Limb (tissue), 2 donors: ENCODE measurements at regions not wholly inside any gene's neighbourhood (a gene's known extent, or its start where the extent isn't known, plus 50 kb on each side); places are given as distances from the start of the nearest gene placed in this dataset.

ENCODE experiments used
- DNase-seq, 2 donors: peaks; one replicate each; pipeline ENCODE4 v3.0.0-alpha.2; 2016; ENCODE audit errors: extremely low spot score in 2 of 2

DNA sequence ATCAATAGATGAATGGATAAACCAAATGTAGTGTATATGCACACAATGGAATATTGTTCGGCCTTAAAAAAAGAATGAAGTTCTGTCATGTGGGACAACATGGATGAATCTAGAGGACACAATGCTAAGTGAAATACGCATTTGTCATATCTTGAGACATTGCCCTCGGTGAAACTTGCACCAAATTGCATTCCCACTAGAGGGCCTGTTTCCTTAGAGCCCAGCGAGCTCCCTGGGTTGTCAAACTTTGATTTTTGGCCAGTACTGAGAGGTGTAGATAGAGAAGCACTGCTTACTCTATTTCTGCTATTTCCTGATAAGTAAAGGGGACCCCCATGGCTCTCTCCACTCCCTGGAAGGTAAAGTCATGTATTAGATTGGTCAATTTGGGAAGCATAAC lies 157.1 kb downstream of the GPAM start:
- DNase-seq: no peak

DNA sequence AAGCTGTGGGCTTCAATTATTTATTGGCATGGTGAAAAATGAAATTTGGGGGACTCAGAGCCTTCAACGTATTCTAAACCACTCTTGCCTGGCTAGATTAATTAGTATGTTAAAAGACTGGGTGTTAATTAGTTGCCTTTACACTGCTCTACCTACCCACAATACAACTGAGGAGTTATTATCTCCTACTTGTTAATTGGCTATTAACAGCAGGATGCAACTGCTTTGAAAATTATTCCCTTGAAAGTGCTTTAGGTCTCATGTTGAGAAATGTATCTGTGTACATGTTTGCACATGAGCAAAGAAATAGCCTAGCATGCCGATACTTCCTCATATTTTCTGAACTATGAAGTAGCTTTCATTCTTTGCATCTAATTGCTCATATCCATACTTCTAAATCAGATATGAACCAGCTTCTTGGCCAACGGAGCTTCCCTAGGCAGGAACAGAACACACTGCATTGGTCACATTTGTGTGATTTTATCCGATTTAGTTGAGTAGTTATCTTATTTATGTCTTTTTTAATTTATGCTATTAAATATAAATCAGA lies 155.8 kb downstream of the GPAM start:
- no peak for DNase-seq

DNA sequence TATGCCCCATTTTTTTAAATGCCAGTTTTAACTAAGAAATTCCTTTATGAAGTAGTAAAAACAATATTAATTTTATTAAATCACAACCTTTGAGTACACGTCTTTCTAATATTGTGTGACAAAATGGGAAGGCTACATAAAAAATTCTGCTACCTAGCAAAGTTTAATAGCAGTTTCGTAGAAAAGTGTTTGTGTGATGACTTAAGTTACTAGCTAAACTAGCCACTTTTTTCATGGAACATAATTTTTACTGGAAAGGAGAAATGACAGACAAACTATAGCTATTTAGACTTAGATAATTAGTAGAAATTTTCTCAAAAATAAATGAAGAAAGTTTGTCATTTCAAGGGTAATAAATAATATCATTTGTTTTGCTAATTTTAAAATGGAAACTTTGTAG lies 153.1 kb downstream of the GPAM start:
- DNase-seq: no peak

DNA sequence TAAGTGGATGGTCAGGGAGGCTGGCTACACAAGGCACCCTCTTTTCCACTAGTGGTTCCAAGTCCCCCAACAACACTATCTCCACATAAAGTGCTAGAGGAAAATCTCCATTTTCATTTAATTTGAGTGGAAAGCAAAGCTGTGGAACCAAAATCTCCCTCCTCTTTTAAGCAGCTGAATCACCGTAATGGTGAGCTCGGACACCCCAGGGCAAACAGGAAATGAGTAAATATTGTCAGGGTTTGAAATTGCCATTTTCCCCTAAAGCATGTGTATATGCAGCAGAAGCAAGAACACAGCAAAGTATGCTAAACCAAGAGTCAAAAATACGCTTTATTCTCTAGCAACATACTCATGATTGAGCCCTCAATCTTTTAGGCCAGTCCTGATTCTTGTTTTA lies 143.7 kb downstream of the GPAM start:
- no peak for DNase-seq

DNA sequence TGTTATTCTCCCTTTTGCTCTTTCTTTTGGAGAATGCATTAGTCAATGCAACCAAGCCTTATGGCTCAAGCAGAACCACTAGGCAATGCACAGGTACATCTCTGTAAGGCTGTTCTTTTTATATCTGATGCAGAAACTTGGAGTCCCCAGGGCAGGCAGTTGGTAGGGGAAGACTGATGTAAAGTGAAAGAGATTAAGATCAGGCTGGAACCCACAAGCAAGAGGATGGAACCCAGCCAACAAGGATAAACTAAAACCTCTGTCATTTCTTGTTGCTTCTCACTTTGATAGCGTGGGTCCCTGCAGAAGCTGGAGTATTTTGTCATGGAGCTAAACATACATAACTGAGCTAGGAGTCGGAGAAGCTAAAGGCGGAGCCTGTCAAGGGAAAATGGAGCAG lies 142.9 kb downstream of the GPAM start:
- DNase-seq: no peak

DNA sequence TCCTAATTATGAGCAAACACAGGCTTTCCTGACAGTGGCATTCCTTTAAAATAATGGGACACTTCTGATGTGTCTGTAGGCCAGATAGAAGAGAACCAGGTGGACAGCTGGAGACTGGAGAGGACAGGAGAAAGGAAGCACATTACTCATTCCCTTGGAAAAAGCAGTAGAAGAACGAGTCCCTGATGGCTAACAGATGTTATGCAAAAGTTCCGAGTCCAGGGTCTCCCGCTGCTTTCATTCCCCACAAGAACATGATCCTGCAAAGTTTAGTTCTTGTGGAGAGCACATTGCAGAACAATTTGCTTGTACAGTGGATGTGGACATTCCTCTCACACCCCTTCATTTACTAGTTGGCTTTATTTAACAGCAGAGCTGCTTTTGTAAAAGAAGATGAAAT lies 137.6 kb downstream of the GPAM start:
- DNase-seq: peak in 1 of 2 donors; percentile 42

DNA sequence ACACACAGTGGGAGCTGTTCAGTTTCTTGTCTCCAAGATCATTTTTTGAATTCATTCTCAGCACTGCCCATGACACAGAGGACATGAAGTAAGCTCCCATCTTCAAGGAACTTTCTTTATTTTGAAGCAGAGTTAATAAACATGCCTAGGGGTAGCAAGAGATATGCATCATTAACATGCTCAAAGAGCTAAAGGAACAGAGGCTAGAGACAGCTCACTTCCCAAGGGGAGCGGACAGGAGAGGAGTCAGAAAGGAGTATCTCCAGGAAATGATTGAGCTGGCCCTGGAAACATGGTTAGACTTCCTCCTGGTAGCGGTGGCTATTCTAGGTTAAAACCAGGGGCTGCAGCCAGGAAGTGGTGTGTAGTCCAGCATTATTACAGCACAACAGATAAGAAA lies 135.9 kb downstream of the GPAM start:
- DNase-seq: no peak

DNA sequence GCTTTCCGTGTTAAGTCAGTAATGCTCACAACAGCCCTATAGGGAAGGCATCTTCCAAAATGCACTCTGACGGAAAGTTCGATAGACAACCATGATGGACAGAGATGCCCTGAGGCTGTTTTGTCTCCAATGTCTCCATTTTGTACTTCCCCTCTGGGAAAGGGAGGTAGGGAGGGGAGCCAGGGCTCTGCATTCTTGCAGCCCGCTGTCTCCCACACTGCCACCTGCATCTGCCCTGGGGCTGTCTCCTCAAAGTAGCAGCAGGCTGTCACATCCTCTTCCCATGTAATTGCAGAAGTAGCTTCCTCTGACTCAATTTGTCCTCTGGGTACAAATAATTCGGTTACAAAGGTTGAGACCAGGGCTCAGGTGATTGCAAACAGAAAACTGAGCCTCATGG lies 131.4 kb downstream of the GPAM start:
- DNase-seq: no peak

DNA sequence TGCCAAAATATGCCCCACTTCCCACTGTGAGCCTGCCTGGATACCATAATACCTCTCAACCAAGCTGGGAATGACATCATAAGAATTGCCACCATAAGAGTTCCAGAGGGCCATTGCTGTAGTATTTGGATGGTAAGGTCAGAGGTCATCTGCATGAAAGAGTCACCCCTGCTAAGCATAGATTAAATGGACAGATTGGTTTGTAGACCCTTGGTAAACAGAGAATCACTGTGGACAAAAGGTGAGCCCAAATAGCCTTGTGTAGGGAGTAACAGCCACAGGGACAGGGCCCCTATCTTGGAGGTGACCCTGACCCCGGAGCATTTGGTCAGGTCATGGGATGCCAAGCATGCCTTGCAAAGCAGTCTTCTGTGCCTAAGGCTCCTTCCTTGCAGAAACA lies 129.7 kb downstream of the GPAM start:
- no peak for DNase-seq

DNA sequence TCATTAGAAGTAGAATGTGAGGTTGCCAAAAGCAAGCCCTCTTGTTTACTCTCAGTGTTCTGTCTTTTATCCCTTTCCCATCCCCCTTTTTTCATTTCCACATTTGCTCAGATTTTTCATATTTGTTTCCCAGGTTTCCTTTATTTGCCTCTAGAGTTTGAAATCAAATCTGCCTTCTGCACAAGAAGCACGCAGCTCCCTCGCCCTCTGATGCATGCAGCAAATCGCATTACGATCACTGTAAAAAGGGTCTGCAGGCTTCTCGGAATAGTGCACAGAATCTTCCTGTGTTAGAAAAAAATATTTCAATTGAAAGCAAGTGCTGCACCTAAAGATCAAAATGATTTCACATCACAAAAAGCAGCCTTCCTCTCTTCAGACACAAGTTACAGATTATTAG lies 129.0 kb downstream of the GPAM start:
- DNase-seq: no peak

DNA sequence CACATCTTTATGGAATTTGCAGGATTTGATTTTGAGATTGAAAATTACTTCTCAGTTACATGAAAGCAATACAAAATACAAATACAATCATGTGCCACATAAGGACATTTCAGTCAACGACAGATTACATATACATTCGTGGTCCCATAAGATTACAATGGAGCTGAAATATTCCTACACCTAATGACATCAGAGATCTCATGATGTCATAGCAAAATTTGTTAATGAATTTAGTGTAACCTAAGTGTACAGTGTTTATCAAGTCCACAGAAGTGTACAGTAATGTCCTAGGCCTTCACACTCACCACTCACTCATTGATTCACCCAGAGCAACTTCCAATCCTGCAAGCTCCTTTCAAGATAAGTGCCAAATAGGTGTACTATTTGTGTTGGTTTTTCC lies 126.5 kb downstream of the GPAM start:
- DNase-seq: no peak

DNA sequence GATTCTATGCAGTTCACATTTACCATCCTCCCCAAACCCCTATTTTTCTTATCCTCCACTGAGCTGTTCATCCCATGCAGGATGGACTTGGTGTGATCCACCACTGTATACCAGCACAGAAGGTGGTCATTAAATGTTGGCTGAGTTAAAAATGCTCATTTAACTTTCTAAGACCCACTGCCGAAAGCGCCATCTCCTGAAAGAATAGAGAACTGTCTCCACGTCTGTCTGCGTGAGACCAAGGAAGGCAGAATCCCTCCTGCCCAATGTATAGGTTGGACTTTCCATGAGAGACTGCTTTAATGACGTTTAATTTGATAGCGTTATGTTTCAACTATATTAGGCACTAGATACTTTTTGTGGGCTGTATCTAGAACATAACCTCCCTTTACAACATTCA lies 124.3 kb downstream of the GPAM start:
- no peak for DNase-seq

DNA sequence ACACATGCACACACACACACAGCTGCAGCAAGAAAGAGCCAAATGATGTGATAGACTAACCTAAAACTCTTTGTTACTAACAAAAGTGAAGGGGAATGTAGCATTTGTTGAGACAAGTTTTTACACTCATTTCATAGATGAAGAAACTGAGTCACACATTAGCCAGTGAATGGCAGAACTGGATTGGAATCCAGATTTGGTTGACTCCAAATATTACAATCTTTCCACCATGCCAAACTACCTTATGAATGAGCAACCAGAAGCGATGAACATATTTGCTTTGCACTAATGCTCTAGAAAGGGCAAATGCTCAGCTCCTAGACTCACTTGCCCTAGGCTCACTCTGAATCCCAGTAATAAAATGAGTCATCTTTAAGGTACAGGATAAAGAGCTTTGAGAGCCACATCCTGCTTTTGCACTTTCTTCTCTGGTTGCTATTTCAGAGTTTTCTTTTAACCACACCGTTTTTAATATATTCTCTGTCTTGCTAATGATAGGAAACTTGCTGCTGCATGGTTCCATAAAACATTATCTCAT lies 111.9 kb downstream of the GPAM start:
- DNase-seq: no peak

DNA sequence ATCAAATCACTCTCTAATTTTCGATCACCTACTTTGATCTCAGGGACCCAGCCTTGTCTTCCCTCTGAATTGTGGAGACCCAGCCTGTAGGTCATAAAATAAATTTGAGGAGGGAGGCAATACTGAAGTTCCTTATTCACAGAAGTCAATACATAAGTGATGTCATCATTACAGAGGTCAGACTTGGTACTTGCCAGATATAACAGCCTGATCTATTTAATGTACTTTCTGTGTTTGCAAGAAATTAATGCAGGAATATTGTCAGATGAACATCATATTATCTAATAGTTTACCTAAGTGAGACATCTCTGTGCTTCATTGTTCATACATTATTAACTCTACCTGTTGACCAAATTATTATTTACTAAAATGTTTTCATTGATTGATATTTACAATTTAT lies 105.6 kb downstream of the GPAM start:
- no peak for DNase-seq

DNA sequence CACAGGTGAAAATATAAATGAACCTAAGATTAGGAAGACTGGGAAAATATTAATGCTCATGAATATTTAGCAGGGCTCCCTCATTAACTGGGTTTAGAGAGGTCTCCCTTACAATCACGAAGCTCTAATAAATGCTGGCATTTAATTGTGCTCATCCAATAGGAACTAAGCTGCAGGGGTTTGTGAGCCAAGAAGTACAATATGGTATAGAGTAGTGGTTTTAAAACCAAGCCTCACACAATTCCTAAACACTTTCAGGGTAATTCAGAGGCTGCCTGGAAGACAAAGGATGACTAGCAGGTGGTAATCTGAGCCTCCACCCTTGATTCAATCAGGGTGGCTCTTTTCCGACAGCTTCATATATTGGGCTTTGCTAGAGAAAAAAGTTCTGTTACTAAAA lies 103.3 kb downstream of the GPAM start:
- no peak for DNase-seq

DNA sequence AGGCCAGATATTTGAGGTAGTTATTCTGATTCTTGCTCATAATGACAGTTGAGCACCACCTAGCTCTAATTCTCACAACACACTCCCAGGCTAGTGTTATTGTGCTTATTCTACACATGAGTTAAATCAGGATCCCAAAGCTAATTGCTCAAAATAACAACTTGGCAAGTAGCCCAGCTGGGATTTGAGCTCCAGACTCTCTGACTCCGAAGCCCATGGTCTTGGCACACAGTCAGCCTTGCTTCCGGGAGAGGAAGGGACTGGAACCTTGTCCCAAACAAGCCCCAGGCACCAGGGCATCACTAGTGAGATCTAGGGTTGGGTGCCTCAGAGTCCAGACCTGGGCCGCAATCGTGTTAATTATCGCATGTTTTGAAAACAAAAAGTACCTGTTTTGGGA lies 101.4 kb downstream of the GPAM start:
- DNase-seq: peak; percentile 8 to 36

DNA sequence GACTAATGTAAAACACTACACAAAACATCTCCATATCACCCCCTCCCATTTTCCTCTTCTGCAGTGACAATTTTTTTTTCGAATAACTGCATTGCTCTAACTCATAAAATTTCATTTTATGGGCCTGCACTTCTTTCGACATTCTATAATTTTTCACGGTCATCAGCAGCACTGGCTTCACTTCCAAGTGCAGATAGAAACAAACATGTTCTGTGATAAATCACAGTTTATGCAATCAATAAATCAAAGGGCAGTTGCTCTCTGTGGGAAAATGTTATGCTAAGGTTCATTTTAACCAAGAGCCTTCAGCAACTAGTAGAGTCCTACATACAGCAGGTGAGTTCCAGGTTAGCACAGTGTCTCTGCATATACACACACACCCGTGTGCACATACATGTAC lies 100.1 kb downstream of the GPAM start:
- DNase-seq: no peak

DNA sequence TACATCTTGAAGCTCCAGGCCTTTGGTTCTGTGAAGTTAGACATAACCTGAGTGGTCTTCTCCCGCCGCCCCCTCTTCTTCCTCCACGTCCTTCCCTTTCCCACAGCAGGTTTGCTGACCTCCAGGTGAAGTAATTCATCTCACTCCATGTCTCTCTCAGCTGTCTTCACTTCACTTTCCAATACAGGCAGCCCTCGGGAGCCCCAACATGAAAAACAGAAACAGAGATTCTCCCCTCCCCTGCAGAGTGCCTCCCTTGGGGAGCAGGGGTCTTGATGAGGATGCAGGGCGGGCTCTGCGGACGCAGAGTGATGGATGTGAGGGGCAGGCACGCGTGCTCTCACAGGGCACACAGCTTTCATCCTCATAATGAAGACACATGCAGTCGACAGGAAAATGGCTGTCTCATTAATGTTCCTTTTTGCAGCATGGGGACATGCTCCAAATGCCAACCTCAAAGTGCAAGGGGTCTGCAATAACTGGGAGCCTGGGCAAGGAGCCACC lies 95.6 kb downstream of the GPAM start:
- DNase-seq: no peak

DNA sequence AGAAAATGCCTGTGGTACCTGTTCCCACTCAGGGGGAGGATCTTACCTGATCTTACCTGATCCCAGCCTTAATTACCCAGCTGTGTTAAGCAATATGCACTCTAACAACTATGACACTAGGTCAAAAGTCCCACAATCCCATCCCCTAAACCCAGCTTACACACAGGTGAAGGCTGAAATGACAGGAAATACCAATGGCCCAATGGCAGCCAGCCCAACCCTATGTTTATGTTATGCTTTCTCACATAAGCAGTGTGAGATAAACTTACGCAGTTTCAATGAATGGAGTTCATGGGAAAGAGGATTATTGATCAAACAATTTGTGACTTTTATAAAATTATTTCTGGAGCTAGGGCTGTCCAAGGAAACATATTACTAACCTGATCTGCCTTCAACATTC lies 91.9 kb downstream of the GPAM start:
- no peak for DNase-seq

DNA sequence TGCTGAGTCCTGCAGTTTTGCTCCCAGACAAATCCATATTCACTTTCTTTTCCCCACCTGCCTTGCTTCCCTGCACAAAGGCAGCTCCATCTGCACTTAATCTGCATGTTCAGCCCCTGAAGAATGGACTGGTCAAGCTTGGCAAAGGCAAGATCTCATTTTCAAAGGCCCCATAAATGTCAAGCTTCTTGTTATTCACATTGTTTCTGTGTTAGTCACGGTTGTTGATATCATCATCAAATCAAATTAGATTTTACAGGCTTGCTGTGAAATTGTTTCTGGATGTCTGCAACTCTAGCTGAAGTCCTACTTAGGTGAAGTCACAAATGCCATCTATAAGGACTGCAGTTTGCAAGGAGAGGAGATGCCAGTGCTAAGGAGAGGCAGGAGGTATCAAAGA lies 91.0 kb downstream of the GPAM start:
- no peak for DNase-seq

DNA sequence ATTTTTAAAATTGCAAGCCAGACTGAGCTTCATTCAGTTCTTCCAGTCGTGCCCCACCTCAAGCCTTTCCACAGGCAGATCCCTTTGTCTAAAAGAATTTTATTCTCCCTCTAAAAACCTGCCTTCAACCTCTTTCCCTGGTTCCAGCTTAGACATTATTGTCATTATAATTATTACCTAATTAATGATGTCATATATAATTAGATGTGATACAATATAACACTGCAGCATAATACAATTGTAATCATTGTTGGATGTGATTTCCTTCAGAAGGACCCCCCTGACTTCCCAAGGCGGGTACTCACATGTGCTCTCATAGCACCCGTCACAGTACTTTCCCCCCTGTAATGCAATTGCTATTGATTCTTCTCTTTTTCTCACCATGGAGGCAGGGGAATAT lies 88.6 kb downstream of the GPAM start:
- DNase-seq: no peak

DNA sequence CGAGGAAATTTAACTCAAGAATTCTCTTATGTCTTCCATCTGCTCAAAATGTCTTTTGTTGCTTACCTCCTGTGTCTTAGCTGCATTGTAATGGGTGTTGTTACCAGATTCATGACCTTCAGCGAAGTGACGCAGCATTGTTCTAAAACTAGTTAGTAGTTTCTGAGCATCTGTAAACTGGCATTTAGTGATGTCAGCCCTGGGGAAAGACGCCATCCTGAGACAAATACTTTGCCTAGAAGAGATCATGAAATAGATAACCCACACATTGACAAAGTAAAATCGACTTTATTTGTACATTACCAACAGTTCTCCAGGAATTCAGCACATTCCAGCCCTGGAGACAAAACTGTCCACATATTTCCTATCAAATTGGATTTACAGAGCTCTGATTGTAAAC lies 87.8 kb downstream of the GPAM start:
- DNase-seq: no peak

DNA sequence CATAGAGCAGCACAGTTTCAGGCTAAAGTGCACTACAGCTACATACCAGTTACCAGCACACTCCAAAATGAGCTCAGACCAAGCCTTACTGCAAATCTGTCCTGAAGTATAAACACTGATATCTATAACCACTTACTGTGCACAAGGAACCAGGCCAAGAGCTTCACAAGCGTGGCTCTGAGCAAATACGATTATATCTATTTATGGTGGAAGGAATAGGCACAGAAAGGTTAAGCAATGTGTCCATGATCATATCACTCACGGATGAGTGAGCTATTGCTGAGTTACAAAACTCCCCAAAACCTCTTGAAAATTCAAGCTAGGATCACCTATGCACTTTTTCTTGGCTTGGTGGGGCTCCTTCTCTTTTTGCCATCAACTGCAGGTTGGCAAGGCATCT lies 84.9 kb downstream of the GPAM start:
- DNase-seq: no peak
